Activated naive CD8-positive, alpha-beta T cell treated with anti-CD3 and anti-CD28 coated beads, Interleukin-2, amount 50 U/mL, for 24 hours (primary cell): ENCODE measurements at regions not wholly inside any gene's neighbourhood (a gene's known extent, or its start where the extent isn't known, plus 50 kb on each side); places are given as distances from the start of the nearest gene placed in this dataset.
"Not testable (repeated sequence)": the region's sequence is repeated elsewhere in the genome, so short reads cannot be mapped to it uniquely, and the experiment has no call there.

Experiments
- ATAC-seq: fragments of 150-1000 bp; cut with Tn5 transposase; one replicate; pipeline ENCODE4 v1.10.0; 2021
- DNase-seq: peaks from one replicate; pipeline ENCODE4 v3.0.0; 2021
- H3K27ac Mint-ChIP-seq: one replicate; pipeline ENCODE4 v1.8.0; 2021; ENCODE audit warnings: mild to moderate bottlenecking, mixed read lengths
- H3K27me3 Mint-ChIP-seq: one replicate; pipeline ENCODE4 v1.8.0; 2021; ENCODE audit warnings: mixed read lengths
- H3K36me3 Mint-ChIP-seq: one replicate; pipeline ENCODE4 v1.8.0; 2021; ENCODE audit warnings: low read depth, mixed read lengths
- H3K4me1 Mint-ChIP-seq: one replicate; pipeline ENCODE4 v1.8.0; 2021; ENCODE audit warnings: mixed read lengths
- H3K4me3 Mint-ChIP-seq: one replicate; pipeline ENCODE4 v1.8.0; 2021; ENCODE audit warnings: mild to moderate bottlenecking, moderate library complexity, mixed read lengths
- H3K9me3 Mint-ChIP-seq: one replicate; pipeline ENCODE4 v1.8.0; 2021; ENCODE audit warnings: mixed read lengths

GRCh38 chr11:128047026-128047425 is 540.3 kb downstream of the ETS1 start:
- H3K9me3 Mint-ChIP-seq, result peaks cover 12% of the 10 kb centered on the region
- no peak for DNase-seq
- peaks cover 6% of the 10 kb centered on the region for H3K36me3 Mint-ChIP-seq
- H3K27me3 Mint-ChIP-seq, result no peaks in the 10 kb centered on the region
- H3K4me1 Mint-ChIP-seq, result peaks cover 64% of the 10 kb centered on the region
- ATAC-seq, result no peak
- no peak overlapping the region for H3K4me3 Mint-ChIP-seq
- no peak overlapping the region for H3K27ac Mint-ChIP-seq

DNA sequence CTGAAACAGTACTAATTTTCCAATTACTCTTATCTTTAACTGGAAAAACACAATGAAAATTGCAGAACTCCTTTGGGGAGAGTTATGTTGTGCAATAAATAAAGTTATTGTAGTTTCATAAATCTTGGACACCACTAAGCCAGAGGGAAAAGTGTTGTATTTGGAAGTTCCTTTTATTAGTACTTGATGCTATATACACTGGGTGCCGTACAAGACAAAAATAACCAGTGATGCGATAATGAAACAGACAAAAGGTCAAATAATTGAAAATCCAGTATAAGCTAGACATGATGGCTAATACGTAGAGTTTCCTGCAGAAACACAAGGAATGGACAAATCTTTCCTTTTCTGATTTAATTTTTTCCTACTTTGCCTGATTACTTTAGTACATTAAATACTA is 541.1 kb downstream of the ETS1 start:
- no peak overlapping the region for H3K4me3 Mint-ChIP-seq
- ATAC-seq, result no peak
- H3K36me3 Mint-ChIP-seq, result peaks cover 6% of the 10 kb centered on the region
- DNase-seq, result no peak
- H3K27ac Mint-ChIP-seq, result no peak overlapping the region
- peaks cover 12% of the 10 kb centered on the region for H3K9me3 Mint-ChIP-seq
- no peaks in the 10 kb centered on the region for H3K27me3 Mint-ChIP-seq
- peaks cover 63% of the 10 kb centered on the region for H3K4me1 Mint-ChIP-seq

GRCh38 chr11:128045094-128045725 is 542.1 kb downstream of the ETS1 start:
- ATAC-seq, result peak; percentile 57
- peaks cover 62% of the 10 kb centered on the region for H3K4me1 Mint-ChIP-seq
- peaks cover 6% of the 10 kb centered on the region for H3K36me3 Mint-ChIP-seq
- no peak overlapping the region for H3K4me3 Mint-ChIP-seq
- H3K27ac Mint-ChIP-seq, result no peak overlapping the region
- H3K27me3 Mint-ChIP-seq, result no peaks in the 10 kb centered on the region
- peaks cover 12% of the 10 kb centered on the region for H3K9me3 Mint-ChIP-seq
- DNase-seq, result no peak

- Mint-ChIP-seq H3K36me3 (peaks cover 6% of the 10 kb centered on the region), H3K4me1 (peaks cover 67% of the 10 kb centered on the region), H3K27me3 (no peaks in the 10 kb centered on the region), H3K9me3 (peaks cover 12% of the 10 kb centered on the region), H3K27ac (no peak overlapping the region), H3K4me3 (no peak overlapping the region)
- DNase-seq (no peak), ATAC-seq (no peak)
Observed at GRCh38 chr11:128042290-128042751, 545.0 kb downstream of the ETS1 start.

GRCh38 chr11:128040603-128041002 is 546.8 kb downstream of the ETS1 start:
- ATAC-seq (no peak), DNase-seq (no peak)
- Mint-ChIP-seq H3K36me3 (peaks cover 6% of the 10 kb centered on the region), H3K27ac (peak overlapping the region; percentile 24), H3K4me1 (peaks cover 57% of the 10 kb centered on the region), H3K27me3 (no peaks in the 10 kb centered on the region), H3K9me3 (peaks cover 12% of the 10 kb centered on the region), H3K4me3 (no peak overlapping the region)

DNA sequence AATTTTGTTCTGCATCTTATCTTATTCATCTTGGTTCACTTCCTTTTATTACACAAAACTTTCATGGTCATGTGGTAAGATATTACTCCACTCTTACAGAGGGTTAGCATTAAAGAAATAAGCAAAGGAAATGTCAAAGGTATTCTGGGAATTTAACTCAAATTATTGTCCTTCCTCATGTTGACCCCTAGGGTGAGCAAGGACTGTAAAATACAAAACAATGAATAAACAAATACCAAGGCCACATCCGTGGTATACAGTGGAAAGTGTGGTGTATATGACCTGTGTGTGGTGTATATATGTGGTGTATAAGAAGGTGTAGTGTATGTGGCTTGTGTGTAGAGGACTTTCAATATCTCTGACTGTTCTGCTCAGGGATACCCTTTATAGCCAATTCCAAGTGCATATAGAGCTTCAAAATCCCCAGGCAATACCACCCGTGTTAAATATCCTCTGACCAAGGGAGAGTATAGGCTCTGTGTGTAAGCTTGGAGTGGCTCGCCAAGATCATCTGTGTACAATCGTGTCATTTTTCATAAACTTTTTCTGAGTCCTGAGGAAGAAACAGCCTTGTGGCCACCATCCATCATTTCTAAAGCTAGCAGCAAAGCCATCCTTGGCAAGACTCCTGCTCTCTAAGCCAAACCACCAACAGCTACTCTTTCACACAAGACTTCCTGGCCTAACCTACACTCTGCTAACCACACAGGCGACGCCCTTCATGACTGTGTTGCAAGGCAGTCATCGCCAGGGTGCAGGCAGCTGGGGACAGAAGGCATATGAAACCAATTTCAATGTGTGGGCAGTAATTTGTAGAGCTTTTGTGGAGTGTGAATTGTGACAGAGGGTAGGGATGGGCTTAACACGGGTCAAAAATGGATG is 548.0 kb downstream of the ETS1 start:
- Mint-ChIP-seq H3K27ac (peak overlapping the region; percentile 93), H3K27me3 (no peaks in the 10 kb centered on the region), H3K36me3 (peaks cover 6% of the 10 kb centered on the region), H3K4me1 (peaks cover 47% of the 10 kb centered on the region), H3K4me3 (peak overlapping the region; percentile 45), H3K9me3 (peaks cover 12% of the 10 kb centered on the region)
- ATAC-seq (peak; percentile 96), DNase-seq (peak; percentile 73)

DNA sequence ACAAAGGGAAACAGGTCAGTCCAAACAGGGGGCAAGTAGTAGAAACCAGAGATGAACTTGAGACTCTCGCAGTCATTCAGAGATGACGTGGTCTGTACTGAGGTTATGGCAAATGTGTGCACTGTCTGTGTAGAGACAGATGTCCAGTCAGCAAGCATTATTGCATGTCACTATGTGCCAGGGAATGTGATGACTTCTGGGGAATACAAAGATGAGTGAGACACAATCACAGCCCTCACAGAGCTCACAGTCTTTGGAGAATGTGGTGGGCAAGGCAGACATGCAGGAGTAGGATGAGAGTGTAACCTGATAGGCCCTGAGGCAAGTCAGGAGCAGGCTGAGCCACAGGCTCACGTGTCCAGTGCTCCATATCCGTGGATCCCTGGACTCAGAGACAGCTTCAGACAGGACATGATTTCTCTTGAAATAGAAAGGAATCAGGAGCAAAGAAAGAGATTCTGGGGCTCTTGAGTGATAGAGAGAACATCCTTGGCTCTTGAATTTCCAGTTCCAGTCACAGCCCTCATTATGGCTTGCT is 550.7 kb downstream of the ETS1 start:
- no peak for ATAC-seq

GRCh38 chr11:128036006-128036405 is 551.4 kb downstream of the ETS1 start:
- H3K4me1 Mint-ChIP-seq, result peaks cover 36% of the 10 kb centered on the region
- ATAC-seq, result no peak
- H3K4me3 Mint-ChIP-seq, result no peak overlapping the region
- no peak for DNase-seq
- H3K9me3 Mint-ChIP-seq, result no peaks in the 10 kb centered on the region
- H3K27ac Mint-ChIP-seq, result no peak overlapping the region
- no peaks in the 10 kb centered on the region for H3K36me3 Mint-ChIP-seq
- H3K27me3 Mint-ChIP-seq, result no peaks in the 10 kb centered on the region

More for the DNA sequence above, 550.7 kb downstream of the ETS1 start:
- H3K4me1 Mint-ChIP-seq, result peaks cover 37% of the 10 kb centered on the region
- no peaks in the 10 kb centered on the region for H3K36me3 Mint-ChIP-seq
- no peaks in the 10 kb centered on the region for H3K27me3 Mint-ChIP-seq
- no peak overlapping the region for H3K4me3 Mint-ChIP-seq
- H3K9me3 Mint-ChIP-seq, result no peaks in the 10 kb centered on the region
- no peak for DNase-seq
- no peak overlapping the region for H3K27ac Mint-ChIP-seq

GRCh38 chr11:128031538-128032134 is 555.7 kb downstream of the ETS1 start:
- not testable (repeated sequence) for H3K4me3 Mint-ChIP-seq, H3K4me1 Mint-ChIP-seq, H3K27ac Mint-ChIP-seq, H3K36me3 Mint-ChIP-seq, H3K9me3 Mint-ChIP-seq
- DNase-seq (peak; percentile 53), ATAC-seq (peak; percentile 84)
- peaks cover 11% of the 10 kb centered on the region for H3K27me3 Mint-ChIP-seq

DNA sequence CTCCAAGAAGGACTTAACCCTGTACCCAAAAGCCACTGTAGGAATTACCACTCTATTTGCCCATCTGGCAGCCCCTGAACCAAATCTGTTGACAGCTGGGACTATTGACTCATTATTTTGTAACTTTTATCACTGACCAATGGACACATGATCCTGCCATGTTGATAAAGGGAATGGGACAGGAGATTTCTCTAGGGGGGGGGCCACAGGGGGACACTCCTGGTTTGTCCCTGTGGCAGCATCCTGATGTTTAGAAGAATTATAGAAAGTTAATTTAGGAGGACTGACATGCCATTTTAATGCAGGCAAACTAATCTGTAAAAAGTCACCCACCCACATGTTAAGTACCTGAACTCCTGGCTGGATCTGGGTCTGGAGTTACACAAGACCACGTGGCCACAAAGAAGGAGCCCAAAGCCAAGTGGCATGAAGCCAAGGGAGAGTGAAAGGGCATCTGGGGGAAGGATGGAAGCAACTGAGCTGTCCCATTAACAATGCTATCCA is 558.1 kb downstream of the ETS1 start:
- no peak for ATAC-seq
- Mint-ChIP-seq H3K27me3 (peaks cover 11% of the 10 kb centered on the region), H3K36me3 (no peaks in the 10 kb centered on the region), H3K27ac (no peak overlapping the region), H3K4me1 (peaks cover 7% of the 10 kb centered on the region), H3K4me3 (no peak overlapping the region), H3K9me3 (no peaks in the 10 kb centered on the region)
- no peak for DNase-seq

- ATAC-seq (no peak), DNase-seq (no peak)
- no peaks in the 10 kb centered on the region for H3K36me3 Mint-ChIP-seq
- no peak overlapping the region for H3K27ac Mint-ChIP-seq
- H3K9me3 Mint-ChIP-seq, result no peaks in the 10 kb centered on the region
- H3K4me3 Mint-ChIP-seq, result no peak overlapping the region
- peaks cover 11% of the 10 kb centered on the region for H3K27me3 Mint-ChIP-seq
- peaks cover 4% of the 10 kb centered on the region for H3K4me1 Mint-ChIP-seq
Observed at GRCh38 chr11:128026596-128026995, 560.8 kb downstream of the ETS1 start.

DNA sequence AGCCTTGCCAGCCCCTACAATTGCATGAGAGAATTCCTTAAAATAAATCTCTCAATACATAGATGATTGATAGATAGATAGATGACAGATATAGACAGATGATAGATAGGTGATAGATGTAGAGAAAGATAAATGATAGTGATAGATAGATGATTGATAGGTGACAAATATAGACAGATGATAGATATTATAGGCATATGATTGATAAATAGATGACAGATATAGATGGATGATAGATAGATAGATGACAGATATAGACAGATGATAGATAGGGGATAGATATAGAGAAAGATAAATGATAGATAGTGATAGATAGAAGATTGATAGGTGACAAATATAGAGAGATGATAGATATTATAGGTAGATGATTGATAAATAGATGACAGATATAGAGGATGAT is 564.6 kb downstream of the ETS1 start:
- no peaks in the 10 kb centered on the region for H3K36me3 Mint-ChIP-seq
- H3K4me3 Mint-ChIP-seq, result no peak overlapping the region
- DNase-seq (no peak), ATAC-seq (no peak)
- no peaks in the 10 kb centered on the region for H3K9me3 Mint-ChIP-seq
- no peak overlapping the region for H3K27ac Mint-ChIP-seq
- peaks cover 3% of the 10 kb centered on the region for H3K27me3 Mint-ChIP-seq
- peaks cover 3% of the 10 kb centered on the region for H3K4me1 Mint-ChIP-seq

DNA sequence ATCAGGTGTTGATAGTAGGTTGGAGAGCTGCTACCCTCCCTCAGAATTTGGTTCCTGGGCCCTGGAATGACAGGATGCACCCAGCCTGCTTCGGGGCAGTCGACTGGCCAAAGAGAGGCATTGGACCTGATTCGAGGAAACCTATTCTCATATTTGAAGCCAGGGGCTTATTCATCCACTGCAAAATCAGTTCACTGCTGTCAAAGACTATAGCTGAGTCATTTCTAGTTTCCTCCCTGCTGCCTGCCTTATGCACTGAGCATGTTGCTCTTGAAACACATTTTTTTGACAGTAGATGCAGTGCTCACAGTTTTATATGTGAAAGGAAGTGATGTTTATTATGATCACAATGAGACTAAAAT is 565.4 kb downstream of the ETS1 start:
- Mint-ChIP-seq H3K4me1 (peaks cover 3% of the 10 kb centered on the region), H3K27ac (no peak overlapping the region), H3K27me3 (peaks cover 3% of the 10 kb centered on the region), H3K4me3 (no peak overlapping the region), H3K9me3 (no peaks in the 10 kb centered on the region), H3K36me3 (no peaks in the 10 kb centered on the region)
- peak; percentile 57 for ATAC-seq
- DNase-seq, result no peak

DNA sequence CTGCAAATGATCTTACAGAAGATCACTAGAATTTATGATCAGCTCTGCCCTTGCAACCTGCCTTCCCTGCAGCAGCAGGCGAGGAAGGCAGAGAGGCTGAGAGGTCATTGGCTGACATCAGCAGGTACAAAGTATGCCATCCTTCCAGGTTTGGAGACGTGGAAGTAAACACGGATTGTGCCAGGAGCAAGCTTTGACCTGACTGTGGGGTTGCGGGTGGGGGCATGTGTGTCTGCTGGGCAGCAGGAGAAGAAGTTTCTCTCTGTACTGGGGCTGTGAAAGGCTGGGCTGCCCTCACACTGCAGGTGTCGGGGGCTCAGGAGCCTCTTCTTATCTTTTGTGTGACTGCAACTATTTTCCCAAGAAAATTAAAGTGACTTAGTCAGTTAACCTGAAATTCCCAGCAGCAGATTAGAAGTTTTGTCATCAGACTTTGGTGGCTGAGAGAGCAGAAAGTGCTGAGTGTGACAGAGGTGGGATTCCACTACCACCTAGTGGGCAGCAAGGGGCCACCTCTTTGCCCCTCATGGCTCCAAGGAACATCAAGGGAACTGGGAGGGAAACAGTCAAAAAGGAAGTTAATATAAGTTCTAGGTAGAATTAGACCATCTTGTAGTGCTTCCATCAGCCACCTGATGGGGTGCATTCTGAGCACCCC is 565.9 kb downstream of the ETS1 start:
- ATAC-seq, result no peak
- DNase-seq, result no peak
- H3K27me3 Mint-ChIP-seq, result peaks cover 3% of the 10 kb centered on the region
- H3K9me3 Mint-ChIP-seq, result no peaks in the 10 kb centered on the region
- H3K4me3 Mint-ChIP-seq, result no peak overlapping the region
- H3K4me1 Mint-ChIP-seq, result peaks cover 3% of the 10 kb centered on the region
- H3K27ac Mint-ChIP-seq, result no peak overlapping the region
- no peaks in the 10 kb centered on the region for H3K36me3 Mint-ChIP-seq
